Keratinocyte (primary cell): ENCODE measurements at regions not wholly inside any gene's neighbourhood (a gene's known extent, or its start where the extent isn't known, plus 50 kb on each side); places are given as distances from the start of the nearest gene placed in this dataset.
"Not testable (repeated sequence)": the region's sequence is repeated elsewhere in the genome, so short reads cannot be mapped to it uniquely, and the experiment has no call there.

ENCODE experiments used
- DNase-seq: peaks from one replicate; pipeline ENCODE4 v3.0.0-alpha.2; 2011; ENCODE audit warnings: low read depth, missing footprints, low spot score
- FAIRE-seq: peaks from 2 replicates; lab custom pipeline; 2011; peaks lifted over from hg19 to GRCh38; lab: Jason Lieb, UNC
- H2AFZ ChIP-seq: 2 replicates; pipeline ENCODE4 v1.6.0; 2012; ENCODE audit warnings: low read length, control low read depth, inconsistent platforms; ENCODE audit not compliant: control insufficient read depth
- H3K27ac ChIP-seq: 2 replicates; pipeline ENCODE4 v1.5.1; 2011; ENCODE audit warnings: low read length; ENCODE audit not compliant: control insufficient read depth, insufficient read depth
- H3K27me3 ChIP-seq: 3 replicates; pipeline ENCODE4 v1.6.0; 2011; ENCODE audit warnings: low read length; ENCODE audit not compliant: control insufficient read depth, insufficient read depth; ENCODE audit errors: extremely low read depth
- H3K36me3 ChIP-seq, 2 experiments: 2 replicates in 1 of 2; 3 replicates in 1 of 2; pipeline ENCODE4 v1.5.1; 2011; ENCODE audit warnings: low read length in 2 of 2, mild to moderate bottlenecking in 1 of 2; ENCODE audit not compliant: control insufficient read depth in 2 of 2, insufficient read depth in 2 of 2; ENCODE audit errors: extremely low read depth in 1 of 2
- H3K4me1 ChIP-seq: 3 replicates; pipeline ENCODE4 v1.5.1; 2011; ENCODE audit warnings: low read length; ENCODE audit not compliant: control insufficient read depth, insufficient read depth; ENCODE audit errors: extremely low read depth
- H3K4me2 ChIP-seq: 3 replicates; pipeline ENCODE4 v1.6.0; 2011; ENCODE audit warnings: low read depth, low read length; ENCODE audit not compliant: control insufficient read depth, insufficient read depth; ENCODE audit errors: extremely low read depth
- H3K4me3 ChIP-seq, 3 experiments: fragments of 200-600 bp in 1 of 3; sonication (generic) in 1 of 3; 2 replicates in 2 of 3; 3 replicates in 1 of 3; pipeline ENCODE4 v1.5.1; 2011 to 2016; ENCODE audit warnings: low read length in 3 of 3, mild to moderate bottlenecking in 3 of 3, control low read depth in 2 of 3, inconsistent platforms in 1 of 3, low read depth in 1 of 3, mixed read lengths in 1 of 3, mixed run types in 1 of 3, moderate library complexity in 1 of 3; ENCODE audit not compliant: control insufficient read depth in 2 of 3, insufficient read depth in 2 of 3; ENCODE audit errors: extremely low read depth in 1 of 3
- H3K79me2 ChIP-seq: 2 replicates; pipeline ENCODE4 v1.6.0; 2012; ENCODE audit warnings: low read length; ENCODE audit not compliant: control insufficient read depth, insufficient read depth
- H3K9ac ChIP-seq: 3 replicates; pipeline ENCODE4 v1.6.0; 2011; ENCODE audit warnings: low read length; ENCODE audit not compliant: control insufficient read depth, insufficient read depth; ENCODE audit errors: extremely low read depth
- H3K9me1 ChIP-seq: 3 replicates; pipeline ENCODE4 v1.6.0; 2011; ENCODE audit warnings: low read length; ENCODE audit not compliant: control insufficient read depth, insufficient read depth; ENCODE audit errors: extremely low read depth
- H3K9me3 ChIP-seq: 2 replicates; pipeline ENCODE4 v1.5.1; 2012; ENCODE audit warnings: low read depth, low read length; ENCODE audit not compliant: control insufficient read depth
- H4K20me1 ChIP-seq: 3 replicates; pipeline ENCODE4 v1.6.0; 2011; ENCODE audit warnings: low read length; ENCODE audit not compliant: control insufficient read depth, insufficient read depth; ENCODE audit errors: extremely low read depth
- EZH2 ChIP-seq: IDR thresholded peaks from one replicate; pipeline ENCODE4 v1.6.1; 2012; ENCODE audit warnings: inconsistent platforms, mild to moderate bottlenecking, low read length, moderate library complexity
- dilution Hi-C: fragments of 300-500 bp; cut with MboI; formaldehyde crosslinking; loops from one replicate; pipeline ENCODE4 v1.7.0; 2020; ENCODE audit warnings: low sequenced_read_pairs; ENCODE audit not compliant: extremely low pct_ligation_motif_present
- TF ChIP-seq, protein P1 (sequence below), 3 experiments: IDR thresholded peaks in 1 of 3; conservative IDR thresholded peaks in 1 of 3; optimal IDR thresholded peaks in 1 of 3; 2 replicates in 2 of 3; 3 replicates in 1 of 3; pipeline versions ENCODE3 to v1.5.1; 2011; ENCODE audit warnings: low read length in 3 of 3, mild to moderate bottlenecking in 3 of 3, moderate library complexity in 2 of 3, control low read depth in 1 of 3, inconsistent platforms in 1 of 3; ENCODE audit not compliant: insufficient read depth in 2 of 3; ENCODE audit errors: extremely low read depth in 1 of 3

DNA sequence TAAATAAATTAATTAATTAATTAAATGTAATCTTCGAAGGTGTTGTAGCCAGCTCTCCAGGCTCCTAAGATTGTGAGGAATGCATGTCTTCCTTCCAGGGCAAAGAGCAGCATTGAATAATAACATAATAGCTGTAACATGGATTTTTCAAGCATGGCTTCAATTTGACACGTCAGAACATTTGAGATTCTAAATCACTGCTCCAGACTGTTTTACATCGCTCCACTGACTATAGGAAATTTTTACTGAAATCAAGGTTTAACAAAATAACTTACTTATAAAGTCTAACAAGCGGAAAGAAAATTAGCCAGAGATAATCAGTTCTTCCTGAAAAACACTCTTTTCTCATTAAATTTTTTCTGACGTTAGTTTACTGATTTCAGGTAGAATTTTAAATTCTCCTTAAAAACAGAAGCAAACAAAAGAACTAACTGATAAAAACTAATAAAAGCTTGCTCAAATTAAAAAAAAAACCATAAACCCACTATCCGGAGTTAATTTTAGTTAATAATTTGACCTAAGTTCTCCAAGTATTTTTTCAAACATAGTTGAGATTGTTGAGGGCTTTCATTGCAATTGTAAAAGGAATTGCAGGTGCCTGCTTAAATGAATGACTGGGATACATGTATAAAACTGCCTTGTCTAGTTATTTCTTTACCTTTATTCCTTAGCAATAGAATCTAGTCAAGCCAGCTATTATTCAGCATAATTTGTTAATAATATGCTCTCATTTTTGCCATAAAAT lies 51.2 kb upstream of the SGCE start:
- H3K9me1 ChIP-seq: no peaks in the 10 kb centered on the region
- no peaks in the 10 kb centered on the region for H3K27me3 ChIP-seq
- dilution Hi-C loops: no loop called here
- no peak overlapping the region for H2AFZ ChIP-seq
- H3K4me1 ChIP-seq: no peaks in the 10 kb centered on the region
- DNase-seq (no peak), FAIRE-seq (no peak)
- no peaks in the 10 kb centered on the region for H3K36me3 ChIP-seq
- H3K9ac ChIP-seq: no peak overlapping the region
- H4K20me1 ChIP-seq: no peaks in the 10 kb centered on the region
- H3K27ac ChIP-seq: no peak overlapping the region
- no peak overlapping the region for H3K4me2 ChIP-seq
- no peak for TF ChIP-seq EZH2
- TF ChIP-seq, protein P1, sequence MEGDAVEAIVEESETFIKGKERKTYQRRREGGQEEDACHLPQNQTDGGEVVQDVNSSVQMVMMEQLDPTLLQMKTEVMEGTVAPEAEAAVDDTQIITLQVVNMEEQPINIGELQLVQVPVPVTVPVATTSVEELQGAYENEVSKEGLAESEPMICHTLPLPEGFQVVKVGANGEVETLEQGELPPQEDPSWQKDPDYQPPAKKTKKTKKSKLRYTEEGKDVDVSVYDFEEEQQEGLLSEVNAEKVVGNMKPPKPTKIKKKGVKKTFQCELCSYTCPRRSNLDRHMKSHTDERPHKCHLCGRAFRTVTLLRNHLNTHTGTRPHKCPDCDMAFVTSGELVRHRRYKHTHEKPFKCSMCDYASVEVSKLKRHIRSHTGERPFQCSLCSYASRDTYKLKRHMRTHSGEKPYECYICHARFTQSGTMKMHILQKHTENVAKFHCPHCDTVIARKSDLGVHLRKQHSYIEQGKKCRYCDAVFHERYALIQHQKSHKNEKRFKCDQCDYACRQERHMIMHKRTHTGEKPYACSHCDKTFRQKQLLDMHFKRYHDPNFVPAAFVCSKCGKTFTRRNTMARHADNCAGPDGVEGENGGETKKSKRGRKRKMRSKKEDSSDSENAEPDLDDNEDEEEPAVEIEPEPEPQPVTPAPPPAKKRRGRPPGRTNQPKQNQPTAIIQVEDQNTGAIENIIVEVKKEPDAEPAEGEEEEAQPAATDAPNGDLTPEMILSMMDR (optimal IDR thresholded peaks at IDR 0.05 in 1 of 3, IDR thresholded peaks at IDR 0.05 in 1 of 3, conservative IDR thresholded peaks at IDR 0.05 in 1 of 3; ENCODE audit: extremely low read depth in 1 of 3, insufficient read depth in 2 of 3, low read length in 3 of 3): no peak
- H3K4me3 ChIP-seq: no peak overlapping the region
- H3K79me2 ChIP-seq: no peaks in the 10 kb centered on the region
- H3K9me3 ChIP-seq: no peaks in the 10 kb centered on the region

DNA sequence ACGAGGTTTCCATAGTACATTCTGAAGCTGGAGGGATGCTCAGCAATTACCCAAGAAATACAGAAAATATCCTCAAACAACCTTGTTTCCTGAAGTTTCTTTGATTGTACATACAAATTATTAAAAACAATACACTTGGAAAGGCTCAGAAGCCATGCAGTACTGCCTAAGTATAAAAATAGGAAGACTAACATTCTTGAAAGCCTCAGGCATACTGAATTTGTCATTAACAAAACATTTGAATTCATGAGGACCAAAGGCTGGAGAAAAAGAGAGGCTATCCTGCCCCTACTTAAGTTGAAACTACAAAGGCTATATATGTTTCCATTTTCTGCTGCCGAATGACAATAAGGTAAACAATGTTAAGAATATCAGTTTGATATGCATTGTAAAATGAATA lies 54.3 kb upstream of the SGCE start:
- Histone ChIP-seq H3K27ac (no peak overlapping the region), H3K79me2 (no peaks in the 10 kb centered on the region), H3K4me1 (no peaks in the 10 kb centered on the region), H4K20me1 (no peaks in the 10 kb centered on the region), H3K9me1 (no peaks in the 10 kb centered on the region), H3K4me3 (no peak overlapping the region), H2AFZ (no peak overlapping the region), H3K9ac (no peak overlapping the region), H3K4me2 (no peak overlapping the region), H3K36me3 (no peaks in the 10 kb centered on the region), H3K9me3 (no peaks in the 10 kb centered on the region), H3K27me3 (no peaks in the 10 kb centered on the region)
- TF ChIP-seq, protein P1 (optimal IDR thresholded peaks at IDR 0.05 in 1 of 3, IDR thresholded peaks at IDR 0.05 in 1 of 3, conservative IDR thresholded peaks at IDR 0.05 in 1 of 3; ENCODE audit: extremely low read depth in 1 of 3, insufficient read depth in 2 of 3, low read length in 3 of 3): no peak
- no peak for TF ChIP-seq EZH2
- dilution Hi-C loops: no loop called here
- no peak for FAIRE-seq
- DNase-seq: no peak

DNA sequence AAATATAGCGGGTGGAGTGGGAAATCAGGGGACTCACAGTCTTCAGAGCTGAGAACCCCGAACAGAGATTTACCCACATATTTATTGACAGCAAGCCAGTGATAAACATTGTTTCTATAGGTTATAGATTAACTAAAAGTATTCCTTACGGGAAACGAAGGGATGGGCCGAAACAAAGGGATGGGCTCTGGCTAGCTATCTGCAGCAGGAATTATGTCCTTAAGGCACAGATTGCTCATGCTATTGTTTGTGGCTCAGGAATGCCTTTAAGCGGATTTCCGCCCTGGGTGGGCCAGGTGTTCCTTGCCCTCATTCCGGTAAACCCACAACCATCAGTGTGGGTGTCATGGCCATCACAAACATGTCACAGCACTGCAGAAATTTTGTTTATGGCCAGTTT lies 66.4 kb upstream of the SGCE start:
- H2AFZ ChIP-seq, H3K4me2 ChIP-seq, H3K27me3 ChIP-seq, H3K79me2 ChIP-seq, H3K9me1 ChIP-seq, DNase-seq, H3K36me3 ChIP-seq, H3K9ac ChIP-seq, dilution Hi-C loops, H3K4me1 ChIP-seq, H4K20me1 ChIP-seq, H3K27ac ChIP-seq, H3K4me3 ChIP-seq, H3K9me3 ChIP-seq, FAIRE-seq: not testable (repeated sequence)

GRCh38 chr7:94728893-94729292 lies 73.0 kb upstream of the SGCE start:
- FAIRE-seq, H4K20me1 ChIP-seq, H3K4me1 ChIP-seq, H3K9ac ChIP-seq, H3K79me2 ChIP-seq, H3K4me3 ChIP-seq, dilution Hi-C loops, H2AFZ ChIP-seq, H3K4me2 ChIP-seq, H3K9me3 ChIP-seq, H3K27ac ChIP-seq, H3K27me3 ChIP-seq, DNase-seq, H3K36me3 ChIP-seq, H3K9me1 ChIP-seq: not testable (repeated sequence)
